PC-3 (cell line): ENCODE measurements at regions not wholly inside any gene's neighbourhood (a gene's known extent, or its start where the extent isn't known, plus 50 kb on each side); places are given as distances from the start of the nearest gene placed in this dataset.
"Not testable (repeated sequence)": the region's sequence is repeated elsewhere in the genome, so short reads cannot be mapped to it uniquely, and the experiment has no call there.

Experiments
- ATAC-seq: fragments of 200-7000 bp; cut with Tn5 transposase; 2 replicates; pipeline ENCODE4 v1.9.1; 2020; ENCODE audit warnings: mild to moderate bottlenecking, moderate library complexity
- BruUV-seq: library from RNA; stranded (reverse); fragments of 400-500 nt; replicated peaks from 2 replicates; lab custom pipeline; 2021; lab: Mats Ljungman, UMichigan
- CTCF ChIA-PET: fragments of 300-600 bp; sonication (Branson Sonifier 250); formaldehyde crosslinking; loops from one replicate; lab custom pipeline; 2022; ENCODE audit warnings: antibody characterized with exemption; lab: Charles Lee
- POLR2A ChIA-PET: fragments of 300-600 bp; sonication (Branson Sonifier 250); formaldehyde crosslinking; loops from one replicate; lab custom pipeline; 2022; ENCODE audit warnings: antibody characterized with exemption; ENCODE audit not compliant: unreplicated experiment; lab: Charles Lee
- DNase-seq: peaks from one replicate; pipeline ENCODE4 v3.0.0-alpha.2; 2015
- H2AFZ ChIP-seq: fragments of 300-600 bp; sonication (generic); 2 replicates; pipeline ENCODE4 v1.6.0; 2016; ENCODE audit warnings: antibody characterized with exemption, low read length
- H3F3A ChIP-seq: fragments of 300-600 bp; sonication (generic); one replicate; pipeline ENCODE4 v1.6.0; 2017; ENCODE audit warnings: antibody characterized with exemption, low read length, control low read depth, mild to moderate bottlenecking; ENCODE audit not compliant: unreplicated experiment
- H3K27ac ChIP-seq: fragments of 300-600 bp; sonication (generic); 2 replicates; pipeline ENCODE4 v1.5.1; 2016; ENCODE audit warnings: mild to moderate bottlenecking, low read length
- H3K27me3 ChIP-seq: fragments of 300-600 bp; sonication (generic); 2 replicates; pipeline ENCODE4 v1.6.1; 2016; ENCODE audit warnings: low read length, mixed read lengths
- H3K36me3 ChIP-seq: fragments of 300-600 bp; sonication (generic); 2 replicates; pipeline ENCODE4 v1.6.1; 2016; ENCODE audit warnings: low read depth, mixed run types, low read length, mixed read lengths
- H3K4me1 ChIP-seq: fragments of 300-600 bp; sonication (generic); 2 replicates; pipeline ENCODE4 v1.5.1; 2016; ENCODE audit warnings: low read length; ENCODE audit not compliant: insufficient read depth
- H3K4me2 ChIP-seq: fragments of 300-600 bp; sonication (generic); 2 replicates; pipeline ENCODE4 v1.6.0; 2016; ENCODE audit warnings: low read length
- H3K4me3 ChIP-seq: fragments of 300-600 bp; sonication (generic); 2 replicates; pipeline ENCODE4 v1.5.1; 2016; ENCODE audit warnings: mild to moderate bottlenecking, low read length, mixed read lengths
- H3K79me2 ChIP-seq: fragments of 300-600 bp; sonication (generic); 2 replicates; pipeline ENCODE4 v1.6.1; 2017; ENCODE audit warnings: low read length, mixed read lengths
- H3K9ac ChIP-seq: fragments of 300-600 bp; sonication (generic); 2 replicates; pipeline ENCODE4 v1.6.0; 2016; ENCODE audit warnings: mild to moderate bottlenecking, low read length
- H3K9me2 ChIP-seq: fragments of 300-600 bp; sonication (generic); replicated peaks from 2 replicates; pipeline ENCODE4 v1.6.1; 2016; ENCODE audit warnings: mixed run types, low read length, mixed read lengths
- H3K9me3 ChIP-seq: fragments of 300-600 bp; sonication (generic); 2 replicates; pipeline ENCODE4 v1.6.1; 2016; ENCODE audit warnings: low read length, mixed read lengths
- H4K20me1 ChIP-seq: fragments of 300-600 bp; sonication (generic); 2 replicates; pipeline ENCODE4 v1.6.1; 2016; ENCODE audit warnings: low read length, mixed read lengths
- CTCF ChIP-seq: fragments of 300-600 bp; sonication (generic); conservative IDR thresholded peaks from 2 replicates; pipeline ENCODE4 v1.5.1; 2017; ENCODE audit warnings: antibody characterized with exemption, low read depth, mild to moderate bottlenecking, low read length
- EZH2 ChIP-seq: fragments of 300-600 bp; sonication (generic); IDR thresholded peaks from one replicate; pipeline ENCODE4 v1.6.1; 2017; ENCODE audit warnings: antibody characterized with exemption, mild to moderate bottlenecking, low read length; ENCODE audit not compliant: unreplicated experiment
- EZH2phosphoT487 ChIP-seq: fragments of 300-600 bp; sonication (generic); IDR thresholded peaks from 2 replicates; pipeline ENCODE4 v1.6.1; 2018; ENCODE audit warnings: mild to moderate bottlenecking, antibody characterized with exemption, low read length, borderline replicate concordance
- intact Hi-C: fragments of 100-400 bp; cut with micrococcal nuclease; formaldehyde crosslinking; loops from 2 replicates; pipeline ENCODE4 v1.9.0; 2023

DNA sequence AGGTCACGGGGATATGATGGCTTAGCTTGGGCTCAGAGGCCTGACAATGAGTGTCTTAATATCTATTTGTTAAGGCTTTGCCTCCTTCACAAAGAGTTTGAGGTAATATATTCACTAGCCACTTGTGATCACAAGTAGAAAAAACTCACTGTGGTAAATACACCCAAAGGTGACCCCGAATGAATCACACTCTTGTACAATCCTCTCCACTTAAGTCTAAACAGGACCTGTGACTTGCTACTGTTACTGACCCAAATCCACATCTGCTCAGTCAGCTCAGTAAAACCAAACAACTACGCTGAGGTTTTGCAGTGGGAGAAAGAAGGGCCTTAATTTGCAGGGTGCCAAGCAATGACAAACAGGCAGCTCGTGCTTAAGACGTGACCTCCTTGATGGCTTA is 223.8 kb upstream of the MAGEC2 start:
- Histone ChIP-seq H3K4me3 (no peak overlapping the region), H3K36me3 (no peaks in the 10 kb centered on the region), H3K79me2 (no peaks in the 10 kb centered on the region), H3K9ac (no peak overlapping the region), H2AFZ (peak overlapping the region; percentile 48; the same call in 1 of the 2 replicates), H3F3A (no peaks in the 10 kb centered on the region), H3K9me2 (no peaks in the 10 kb centered on the region), H3K9me3 (no peaks in the 10 kb centered on the region), H3K4me1 (peaks cover 7% of the 10 kb centered on the region; the same call in 1 of the 2 replicates), H3K27ac (0 out of 2 replicates have a peak overlapping the region, but pooled peaks have one; percentile 25), H3K4me2 (peak overlapping the region; percentile 4), H4K20me1 (no peaks in the 10 kb centered on the region), H3K27me3 (no peaks in the 10 kb centered on the region)
- ATAC-seq (peak; percentile 24; the same call in 1 of the 2 replicates), DNase-seq (peak; percentile 62)
- intact Hi-C loops: no loop called here
- BruUV-seq: no TSS peak
- ChIA-PET POLR2A (no interaction called here), CTCF (interaction anchor here (0.5 kb wide), 1 partner anchor 1512 kb away, joined by 5 read pairs; no protein-coding TSS in a partner anchor)
- TF ChIP-seq EZH2phosphoT487 (no peak), CTCF (no peak), EZH2 (no peak)

GRCh38 chrX:142390998-142391397 is 185.9 kb upstream of the MAGEC2 start:
- H3K9me3 ChIP-seq, H3F3A ChIP-seq, DNase-seq, CTCF ChIA-PET, H3K4me1 ChIP-seq, H3K9ac ChIP-seq, POLR2A ChIA-PET, H4K20me1 ChIP-seq, intact Hi-C loops, H3K36me3 ChIP-seq, H3K79me2 ChIP-seq, H3K4me3 ChIP-seq, H3K9me2 ChIP-seq, H3K27me3 ChIP-seq, H2AFZ ChIP-seq, H3K27ac ChIP-seq, H3K4me2 ChIP-seq, BruUV-seq, ATAC-seq: not testable (repeated sequence)

- CTCF ChIA-PET: no interaction called here
- POLR2A ChIA-PET: no interaction called here
- no peak for DNase-seq
- no peaks in the 10 kb centered on the region for H3K4me1 ChIP-seq
- no peaks in the 10 kb centered on the region for H3K27me3 ChIP-seq
- TF ChIP-seq EZH2 (no peak), CTCF (no peak), EZH2phosphoT487 (no peak)
- H3K4me3 ChIP-seq: no peak overlapping the region
- H3F3A ChIP-seq: no peaks in the 10 kb centered on the region
- H3K79me2 ChIP-seq: no peaks in the 10 kb centered on the region
- no peaks in the 10 kb centered on the region for H3K36me3 ChIP-seq
- intact Hi-C loops: no loop called here
- H3K27ac ChIP-seq: no peak overlapping the region
- H2AFZ ChIP-seq: no peak overlapping the region
- no TSS peak for BruUV-seq
- no peak for ATAC-seq
- H3K9me2 ChIP-seq: no peaks in the 10 kb centered on the region
- H4K20me1 ChIP-seq: no peaks in the 10 kb centered on the region
- no peak overlapping the region for H3K4me2 ChIP-seq
- no peak overlapping the region for H3K9ac ChIP-seq
- no peaks in the 10 kb centered on the region for H3K9me3 ChIP-seq
Observed at GRCh38 chrX:142363501-142363900, 158.4 kb upstream of the MAGEC2 start.
